ENCODE measurements at regions not wholly inside any gene's neighbourhood (a gene's known extent, or its start where the extent isn't known, plus 50 kb on each side); places are given as distances from the start of the nearest gene placed in this dataset.
"Not testable (repeated sequence)": the region's sequence is repeated elsewhere in the genome, so short reads cannot be mapped to it uniquely, and the experiment has no call there.

DNA sequence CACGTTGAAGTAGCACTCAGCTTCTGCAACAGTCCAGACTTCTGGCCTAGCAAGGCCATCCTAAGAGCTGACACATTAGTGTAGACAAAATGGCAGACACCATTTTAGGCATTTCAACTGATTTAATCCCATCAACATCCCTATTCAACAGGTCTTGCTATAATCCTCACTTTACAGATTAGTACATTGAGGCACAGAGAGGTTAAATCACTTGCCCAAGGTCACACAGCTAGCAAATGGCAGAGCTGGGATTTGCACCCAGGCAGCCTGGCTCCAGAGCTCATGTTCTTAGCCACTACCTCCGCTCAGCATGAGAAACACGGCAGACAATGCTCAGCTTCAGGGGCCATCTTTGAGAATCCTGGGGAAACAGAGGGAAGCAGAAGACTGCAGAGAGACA is 107.9 kb upstream of the TRIM2 start:
- no peak for DNase-seq (ENCODE audit: low read depth)
- no peak overlapping the region for H3K4me3 ChIP-seq (ENCODE audit: control insufficient read depth, low read depth, low read length)
- TF ChIP-seq, protein P1, sequence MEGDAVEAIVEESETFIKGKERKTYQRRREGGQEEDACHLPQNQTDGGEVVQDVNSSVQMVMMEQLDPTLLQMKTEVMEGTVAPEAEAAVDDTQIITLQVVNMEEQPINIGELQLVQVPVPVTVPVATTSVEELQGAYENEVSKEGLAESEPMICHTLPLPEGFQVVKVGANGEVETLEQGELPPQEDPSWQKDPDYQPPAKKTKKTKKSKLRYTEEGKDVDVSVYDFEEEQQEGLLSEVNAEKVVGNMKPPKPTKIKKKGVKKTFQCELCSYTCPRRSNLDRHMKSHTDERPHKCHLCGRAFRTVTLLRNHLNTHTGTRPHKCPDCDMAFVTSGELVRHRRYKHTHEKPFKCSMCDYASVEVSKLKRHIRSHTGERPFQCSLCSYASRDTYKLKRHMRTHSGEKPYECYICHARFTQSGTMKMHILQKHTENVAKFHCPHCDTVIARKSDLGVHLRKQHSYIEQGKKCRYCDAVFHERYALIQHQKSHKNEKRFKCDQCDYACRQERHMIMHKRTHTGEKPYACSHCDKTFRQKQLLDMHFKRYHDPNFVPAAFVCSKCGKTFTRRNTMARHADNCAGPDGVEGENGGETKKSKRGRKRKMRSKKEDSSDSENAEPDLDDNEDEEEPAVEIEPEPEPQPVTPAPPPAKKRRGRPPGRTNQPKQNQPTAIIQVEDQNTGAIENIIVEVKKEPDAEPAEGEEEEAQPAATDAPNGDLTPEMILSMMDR (conservative IDR thresholded peaks at IDR 0.05; ENCODE audit: control insufficient read depth, insufficient read depth, low read depth, low read length) = no peak

DNA sequence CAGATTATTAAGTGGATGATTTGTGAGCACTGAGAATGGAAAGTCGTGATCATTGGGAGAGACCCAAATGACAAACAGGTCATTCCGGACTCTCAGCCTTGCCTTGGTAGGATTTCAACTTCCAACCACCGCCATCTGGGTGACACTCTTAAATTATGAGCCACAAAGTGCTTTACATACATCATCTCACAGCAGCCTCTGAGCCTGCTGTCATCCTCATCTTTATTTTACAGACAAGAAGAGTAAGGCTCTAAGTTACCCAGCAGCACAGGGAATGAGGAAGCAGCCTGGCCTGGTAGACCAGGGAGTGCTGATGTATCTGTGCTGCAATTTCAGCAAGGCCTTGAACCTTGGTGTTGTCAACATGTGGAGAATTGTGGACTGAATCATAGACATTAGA is 105.8 kb upstream of the TRIM2 start:
- TF ChIP-seq, protein P1 (conservative IDR thresholded peaks at IDR 0.05; ENCODE audit: control insufficient read depth, insufficient read depth, low read depth, low read length) = no peak
- no peak overlapping the region for H3K4me3 ChIP-seq (ENCODE audit: control insufficient read depth, low read depth, low read length)
- no peak for DNase-seq (ENCODE audit: low read depth)

DNA sequence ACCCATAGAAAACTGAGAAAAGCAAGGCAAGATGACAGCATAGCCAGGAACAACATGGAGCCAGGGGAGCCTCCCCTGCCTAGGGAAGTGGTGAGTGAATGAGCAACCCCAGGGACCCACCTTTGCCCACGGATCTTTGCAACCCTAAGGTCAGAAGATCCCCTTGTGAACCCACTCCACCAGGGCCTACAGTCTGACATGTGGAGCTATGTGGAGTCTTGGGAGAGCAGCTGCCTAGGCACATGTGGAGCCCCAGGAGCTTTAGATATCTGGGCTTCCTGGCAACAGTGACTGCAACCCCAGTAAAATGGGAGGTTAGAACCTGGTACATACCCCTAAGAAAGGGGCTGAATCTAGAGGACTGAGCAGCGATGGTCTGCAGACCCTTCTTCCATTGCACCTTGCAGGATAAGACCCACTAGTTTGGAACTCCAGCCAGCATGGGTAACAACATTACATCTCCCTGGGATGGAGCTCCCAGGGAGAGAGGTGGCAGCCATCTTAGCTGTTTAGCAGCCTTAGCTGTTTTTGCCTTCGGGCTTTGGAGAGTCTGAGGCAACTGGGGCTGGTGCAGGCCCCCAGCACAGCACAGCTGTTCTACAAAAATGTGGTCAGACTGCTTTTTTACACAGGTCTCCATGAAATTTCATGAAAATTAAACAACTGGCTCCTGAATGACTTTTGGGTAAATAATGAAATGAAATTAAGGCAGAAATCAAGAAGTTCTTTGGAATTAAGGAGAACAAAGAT is 104.7 kb upstream of the TRIM2 start:
- no peak overlapping the region for H3K4me3 ChIP-seq (ENCODE audit: control insufficient read depth, low read depth, low read length)
- TF ChIP-seq, protein P1 (conservative IDR thresholded peaks at IDR 0.05; ENCODE audit: control insufficient read depth, insufficient read depth, low read depth, low read length) = no peak
- no peak for DNase-seq (ENCODE audit: low read depth)

DNA sequence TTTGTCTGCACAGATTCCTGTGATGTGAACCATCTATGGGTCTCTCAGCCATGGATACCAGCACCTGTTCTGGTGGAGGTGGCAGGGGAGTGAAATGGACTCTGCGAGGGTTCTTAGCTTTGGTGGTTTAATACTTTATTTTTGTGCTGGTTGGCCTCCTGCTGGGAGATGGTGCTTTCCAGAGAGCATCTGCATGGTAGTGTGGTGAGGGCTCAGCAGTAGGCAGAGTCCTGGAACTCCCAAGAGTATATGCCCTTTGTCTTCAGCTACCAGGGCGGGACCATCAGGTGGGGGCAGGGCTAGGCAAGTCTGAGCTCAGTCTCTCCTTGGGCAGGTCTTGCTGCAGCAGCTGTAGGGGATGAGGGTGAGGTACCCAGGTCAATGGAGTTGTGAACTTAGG is 97.5 kb upstream of the TRIM2 start:
- DNase-seq (ENCODE audit: low read depth); H3K4me3 ChIP-seq (ENCODE audit: control insufficient read depth, low read depth, low read length): not testable (repeated sequence)

DNA sequence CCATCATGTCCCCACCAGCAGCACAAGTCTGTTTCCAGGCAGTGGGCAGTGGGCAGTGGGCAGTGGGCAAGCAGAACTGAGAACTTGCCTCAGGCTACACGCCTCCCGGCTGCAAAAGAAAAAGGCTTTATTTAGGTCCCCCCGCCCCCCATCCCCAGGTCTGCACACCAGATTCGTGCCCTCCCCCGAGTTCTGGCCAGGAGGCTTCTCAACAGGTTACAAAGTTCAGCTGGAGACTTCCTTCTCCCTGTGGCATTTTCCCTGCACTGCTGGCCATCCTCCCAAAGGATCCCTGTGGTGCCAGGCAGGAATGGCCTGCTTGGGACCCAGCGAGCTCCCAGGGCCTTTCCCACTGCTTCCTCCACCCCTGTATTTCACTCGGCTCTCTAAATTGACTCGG is 97.0 kb upstream of the TRIM2 start:
- TF ChIP-seq, protein P1 (conservative IDR thresholded peaks at IDR 0.05; ENCODE audit: control insufficient read depth, insufficient read depth, low read depth, low read length) = no peak
- H3K4me3 ChIP-seq (ENCODE audit: control insufficient read depth, low read depth, low read length) = no peak overlapping the region
- no peak for DNase-seq (ENCODE audit: low read depth)

DNA sequence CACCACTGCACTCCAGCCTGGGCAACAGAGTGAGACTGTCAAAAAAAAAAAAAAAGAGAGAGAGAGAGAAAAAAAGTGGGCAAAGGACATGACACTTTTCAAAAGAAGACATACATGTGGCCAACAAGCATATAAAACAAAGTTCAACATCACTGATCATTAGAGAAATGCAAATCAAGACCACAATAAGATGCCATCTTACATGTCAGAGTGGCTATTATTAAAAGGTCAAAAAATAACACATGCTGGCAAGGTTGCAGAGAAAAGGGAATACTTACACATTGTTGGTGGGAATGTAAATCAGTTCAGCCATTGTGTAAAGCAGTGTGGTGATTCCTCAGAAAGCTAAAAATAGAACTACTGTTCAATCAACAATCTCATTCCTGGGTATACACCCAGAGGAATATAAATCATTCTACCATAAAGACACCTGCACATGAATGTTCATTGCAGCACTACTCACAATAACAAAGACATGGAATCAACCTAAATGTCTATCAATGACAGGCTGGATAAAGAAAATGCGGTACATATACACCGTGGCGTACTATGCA is 94.9 kb upstream of the TRIM2 start:
- no peak overlapping the region for H3K4me3 ChIP-seq (ENCODE audit: control insufficient read depth, low read depth, low read length)
- TF ChIP-seq, protein P1 (conservative IDR thresholded peaks at IDR 0.05; ENCODE audit: control insufficient read depth, insufficient read depth, low read depth, low read length) = no peak
- no peak for DNase-seq (ENCODE audit: low read depth)

DNA sequence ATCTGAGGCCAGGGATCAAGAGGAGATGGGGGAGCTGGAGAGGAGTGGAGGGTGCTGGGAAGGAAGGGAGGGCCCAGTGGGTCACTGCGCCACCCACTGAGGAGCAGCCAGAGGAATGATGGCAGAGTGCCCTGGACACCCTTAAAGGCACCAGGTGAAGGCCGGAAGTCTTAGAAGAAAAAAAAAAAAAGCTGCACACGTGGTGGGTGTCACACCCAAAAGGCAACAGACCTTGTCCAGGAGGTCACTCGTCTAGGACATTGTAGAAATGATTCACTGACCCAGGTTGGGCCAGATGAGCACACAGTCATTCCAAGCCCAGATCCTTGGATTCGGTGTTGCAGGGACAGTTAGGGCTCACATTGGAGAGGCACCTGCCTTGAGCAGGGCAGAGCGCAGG is 93.5 kb upstream of the TRIM2 start:
- TF ChIP-seq, protein P1 (conservative IDR thresholded peaks at IDR 0.05; ENCODE audit: control insufficient read depth, insufficient read depth, low read depth, low read length) = no peak
- DNase-seq (ENCODE audit: low read depth) = no peak
- H3K4me3 ChIP-seq (ENCODE audit: control insufficient read depth, low read depth, low read length) = no peak overlapping the region
